Central memory CD8-positive, alpha-beta T cell (primary cell): ENCODE measurements at regions not wholly inside any gene's neighbourhood (a gene's known extent, or its start where the extent isn't known, plus 50 kb on each side); places are given as distances from the start of the nearest gene placed in this dataset.
"Not testable (repeated sequence)": the region's sequence is repeated elsewhere in the genome, so short reads cannot be mapped to it uniquely, and the experiment has no call there.

ENCODE experiments used
- ATAC-seq: fragments of 150-1000 bp; cut with Tn5 transposase; replicated peaks from 2 replicates; pipeline ENCODE4 v1.10.0; 2022; ENCODE audit warnings: mild to moderate bottlenecking, moderate FRiP score, moderate number of reproducible peaks; ENCODE audit not compliant: poor library complexity, severe bottlenecking; ENCODE audit errors: extremely low read depth
- DNase-seq, 2 donors: peaks; one replicate each; pipeline ENCODE4 v3.0.0; 2021; ENCODE audit warnings: low spot score in 2 of 2
- H3K27ac Mint-ChIP-seq: one replicate; pipeline ENCODE4 v1.8.0; 2022; ENCODE audit warnings: low read depth, mild to moderate bottlenecking, moderate library complexity, mixed read lengths
- H3K27me3 Mint-ChIP-seq: one replicate; pipeline ENCODE4 v1.8.0; 2022; ENCODE audit warnings: mixed read lengths
- H3K36me3 Mint-ChIP-seq: one replicate; pipeline ENCODE4 v1.8.0; 2022; ENCODE audit warnings: mild to moderate bottlenecking, moderate library complexity, mixed read lengths; ENCODE audit not compliant: insufficient read depth
- H3K4me1 Mint-ChIP-seq: one replicate; pipeline ENCODE4 v1.8.0; 2022; ENCODE audit warnings: mixed read lengths
- H3K4me3 Mint-ChIP-seq: one replicate; pipeline ENCODE4 v1.8.0; 2022; ENCODE audit warnings: mild to moderate bottlenecking, moderate library complexity, mixed read lengths
- H3K9me3 Mint-ChIP-seq: one replicate; pipeline ENCODE4 v1.8.0; 2022; ENCODE audit warnings: mixed read lengths

GRCh38 chr22:47613181-47613580, 850.7 kb downstream of the TBC1D22A start:
- not testable (repeated sequence) for DNase-seq, H3K4me3 Mint-ChIP-seq, H3K36me3 Mint-ChIP-seq, ATAC-seq, H3K9me3 Mint-ChIP-seq, H3K27ac Mint-ChIP-seq, H3K4me1 Mint-ChIP-seq
- peaks cover 32% of the 10 kb centered on the region for H3K27me3 Mint-ChIP-seq

GRCh38 chr22:47612311-47612910, 850.0 kb downstream of the TBC1D22A start:
- peaks cover 6% of the 10 kb centered on the region for H3K9me3 Mint-ChIP-seq
- H3K27me3 Mint-ChIP-seq, result peaks cover 31% of the 10 kb centered on the region
- no peaks in the 10 kb centered on the region for H3K4me1 Mint-ChIP-seq
- H3K36me3 Mint-ChIP-seq, result no peaks in the 10 kb centered on the region
- H3K4me3 Mint-ChIP-seq, result no peak overlapping the region
- DNase-seq (no peak), ATAC-seq (no peak)
- no peak overlapping the region for H3K27ac Mint-ChIP-seq

- Mint-ChIP-seq H3K4me3 (no peak overlapping the region), H3K27ac (no peak overlapping the region), H3K27me3 (peaks cover 27% of the 10 kb centered on the region), H3K4me1 (no peaks in the 10 kb centered on the region), H3K9me3 (peaks cover 6% of the 10 kb centered on the region), H3K36me3 (no peaks in the 10 kb centered on the region)
- DNase-seq (no peak), ATAC-seq (no peak)
Measured at GRCh38 chr22:47610764-47611163, 848.3 kb downstream of the TBC1D22A start.

- Mint-ChIP-seq H3K36me3 (no peaks in the 10 kb centered on the region), H3K4me3 (no peak overlapping the region), H3K9me3 (peaks cover 6% of the 10 kb centered on the region), H3K4me1 (no peaks in the 10 kb centered on the region), H3K27ac (no peak overlapping the region), H3K27me3 (peaks cover 32% of the 10 kb centered on the region)
- no peak for ATAC-seq
- no peak for DNase-seq
Measured at GRCh38 chr22:47610281-47610680, 847.8 kb downstream of the TBC1D22A start.

GRCh38 chr22:47609653-47610052, 847.2 kb downstream of the TBC1D22A start:
- Mint-ChIP-seq H3K27me3 (peaks cover 33% of the 10 kb centered on the region), H3K4me3 (no peak overlapping the region), H3K4me1 (no peaks in the 10 kb centered on the region), H3K36me3 (no peaks in the 10 kb centered on the region), H3K27ac (no peak overlapping the region), H3K9me3 (peaks cover 6% of the 10 kb centered on the region)
- ATAC-seq (no peak), DNase-seq (no peak)

- Mint-ChIP-seq H3K27me3 (peaks cover 29% of the 10 kb centered on the region), H3K9me3 (peaks cover 6% of the 10 kb centered on the region), H3K36me3 (no peaks in the 10 kb centered on the region), H3K4me1 (no peaks in the 10 kb centered on the region), H3K4me3 (no peak overlapping the region), H3K27ac (no peak overlapping the region)
- ATAC-seq (no peak), DNase-seq (no peak)
Measured at GRCh38 chr22:47608421-47608820, 846.0 kb downstream of the TBC1D22A start.

- Mint-ChIP-seq H3K9me3 (peaks cover 6% of the 10 kb centered on the region), H3K4me3 (no peak overlapping the region), H3K4me1 (no peaks in the 10 kb centered on the region), H3K27ac (no peak overlapping the region), H3K36me3 (no peaks in the 10 kb centered on the region), H3K27me3 (peaks cover 24% of the 10 kb centered on the region)
- no peak for DNase-seq
- ATAC-seq, result no peak
Measured at GRCh38 chr22:47607486-47607885, 845.0 kb downstream of the TBC1D22A start.

GRCh38 chr22:47606426-47606825, 844.0 kb downstream of the TBC1D22A start:
- Mint-ChIP-seq H3K4me1 (no peaks in the 10 kb centered on the region), H3K9me3 (peaks cover 6% of the 10 kb centered on the region), H3K27ac (no peak overlapping the region), H3K27me3 (peaks cover 34% of the 10 kb centered on the region), H3K4me3 (no peak overlapping the region), H3K36me3 (no peaks in the 10 kb centered on the region)
- no peak for ATAC-seq
- DNase-seq, result no peak

GRCh38 chr22:47605886-47606285, 843.4 kb downstream of the TBC1D22A start:
- H3K4me3 Mint-ChIP-seq, result no peak overlapping the region
- no peaks in the 10 kb centered on the region for H3K4me1 Mint-ChIP-seq
- DNase-seq, result no peak
- ATAC-seq, result no peak
- no peak overlapping the region for H3K27ac Mint-ChIP-seq
- H3K36me3 Mint-ChIP-seq, result no peaks in the 10 kb centered on the region
- H3K9me3 Mint-ChIP-seq, result peaks cover 6% of the 10 kb centered on the region
- H3K27me3 Mint-ChIP-seq, result peaks cover 39% of the 10 kb centered on the region

- Mint-ChIP-seq H3K27me3 (peaks cover 42% of the 10 kb centered on the region), H3K27ac (no peak overlapping the region), H3K36me3 (no peaks in the 10 kb centered on the region), H3K4me1 (no peaks in the 10 kb centered on the region), H3K4me3 (no peak overlapping the region), H3K9me3 (peaks cover 6% of the 10 kb centered on the region)
- DNase-seq, result no peak
- ATAC-seq, result no peak
Measured at GRCh38 chr22:47605441-47605840, 843.0 kb downstream of the TBC1D22A start.

GRCh38 chr22:47604563-47604962, 842.1 kb downstream of the TBC1D22A start:
- Mint-ChIP-seq H3K9me3 (peaks cover 1% of the 10 kb centered on the region), H3K4me3 (no peak overlapping the region), H3K27ac (no peak overlapping the region), H3K4me1 (no peaks in the 10 kb centered on the region), H3K27me3 (peaks cover 40% of the 10 kb centered on the region), H3K36me3 (no peaks in the 10 kb centered on the region)
- DNase-seq (no peak), ATAC-seq (no peak)

GRCh38 chr22:47602732-47603131, 840.3 kb downstream of the TBC1D22A start:
- H3K4me3 Mint-ChIP-seq, result no peak overlapping the region
- no peaks in the 10 kb centered on the region for H3K4me1 Mint-ChIP-seq
- no peaks in the 10 kb centered on the region for H3K9me3 Mint-ChIP-seq
- DNase-seq (no peak), ATAC-seq (no peak)
- H3K27ac Mint-ChIP-seq, result no peak overlapping the region
- H3K36me3 Mint-ChIP-seq, result no peaks in the 10 kb centered on the region
- H3K27me3 Mint-ChIP-seq, result peaks cover 44% of the 10 kb centered on the region

- peaks cover 51% of the 10 kb centered on the region for H3K27me3 Mint-ChIP-seq
- H3K36me3 Mint-ChIP-seq, result no peaks in the 10 kb centered on the region
- no peak for DNase-seq
- no peaks in the 10 kb centered on the region for H3K4me1 Mint-ChIP-seq
- no peak overlapping the region for H3K4me3 Mint-ChIP-seq
- H3K27ac Mint-ChIP-seq, result no peak overlapping the region
- no peaks in the 10 kb centered on the region for H3K9me3 Mint-ChIP-seq
- no peak for ATAC-seq
Measured at GRCh38 chr22:47601666-47602065, 839.2 kb downstream of the TBC1D22A start.
